CD4-positive, CD25-positive, alpha-beta regulatory T cell (primary cell): ENCODE measurements at regions not wholly inside any gene's neighbourhood (a gene's known extent, or its start where the extent isn't known, plus 50 kb on each side); places are given as distances from the start of the nearest gene placed in this dataset.
"Not testable (repeated sequence)": the region's sequence is repeated elsewhere in the genome, so short reads cannot be mapped to it uniquely, and the experiment has no call there.

Experiments used
- ATAC-seq, 2 donors: fragments of 150-1000 bp; cut with Tn5 transposase; one replicate each; pipeline ENCODE4 v1.10.0; 2021; ENCODE audit warnings: low read depth in 2 of 2, moderate number of reproducible peaks in 2 of 2, moderate library complexity in 1 of 2
- DNase-seq, 3 donors: peaks; one replicate each; pipeline versions ENCODE4 v3.0.0 to v3.0.0-alpha.2; 2012 to 2022; ENCODE audit warnings: mixed read lengths in 1 of 3
- H3K27ac ChIP-seq: one replicate; pipeline ENCODE4 v1.7.0; 2013; ENCODE audit warnings: mild to moderate bottlenecking, low read length; ENCODE audit not compliant: insufficient read depth, poor library complexity, severe bottlenecking
- H3K27me3 ChIP-seq: one replicate; pipeline ENCODE4 v1.7.0; 2013; ENCODE audit warnings: low read length; ENCODE audit not compliant: control insufficient read depth, insufficient read depth
- H3K36me3 ChIP-seq: one replicate; pipeline ENCODE4 v1.7.0; 2013; ENCODE audit warnings: mild to moderate bottlenecking, low read length, moderate library complexity; ENCODE audit not compliant: control insufficient read depth, insufficient read depth
- H3K4me1 ChIP-seq: 2 replicates; pipeline ENCODE4 v1.7.0; 2013; ENCODE audit warnings: mild to moderate bottlenecking, low read length; ENCODE audit not compliant: insufficient read depth, control insufficient read depth, poor library complexity, severe bottlenecking
- H3K4me3 ChIP-seq: one replicate; pipeline ENCODE4 v1.7.0; 2013; ENCODE audit warnings: low read depth, mild to moderate bottlenecking, low read length, moderate library complexity
- H3K9me3 ChIP-seq, 2 experiments: 1 replicate in 1 of 2; 2 replicates in 1 of 2; pipeline ENCODE4 v1.7.0; 2013; ENCODE audit warnings: low read length in 2 of 2, mild to moderate bottlenecking in 1 of 2, moderate library complexity in 1 of 2; ENCODE audit not compliant: control insufficient read depth in 2 of 2
- H3K27ac Mint-ChIP-seq, 3 donors: one replicate each; pipeline ENCODE4 v1.8.0; 2020 to 2022; ENCODE audit warnings: mild to moderate bottlenecking in 3 of 3, mixed read lengths in 3 of 3, moderate library complexity in 2 of 3
- H3K27me3 Mint-ChIP-seq: one replicate; pipeline ENCODE4 v1.8.0; 2022; ENCODE audit warnings: mild to moderate bottlenecking, mixed read lengths
- H3K36me3 Mint-ChIP-seq: one replicate; pipeline ENCODE4 v1.8.0; 2020; ENCODE audit warnings: mixed read lengths
- H3K4me1 Mint-ChIP-seq, 4 donors: one replicate each; pipeline ENCODE4 v1.8.0; 2020 to 2022; ENCODE audit warnings: mixed read lengths in 4 of 4, mild to moderate bottlenecking in 1 of 4
- H3K4me3 Mint-ChIP-seq, 4 donors: one replicate each; pipeline ENCODE4 v1.8.0; 2020 to 2022; ENCODE audit warnings: mild to moderate bottlenecking in 4 of 4, mixed read lengths in 4 of 4, moderate library complexity in 3 of 4
- H3K9me3 Mint-ChIP-seq, 7 donors: one replicate each; pipeline ENCODE4 v1.8.0; 2020 to 2022; ENCODE audit warnings: mixed read lengths in 7 of 7, mild to moderate bottlenecking in 3 of 7, moderate library complexity in 2 of 7

DNA sequence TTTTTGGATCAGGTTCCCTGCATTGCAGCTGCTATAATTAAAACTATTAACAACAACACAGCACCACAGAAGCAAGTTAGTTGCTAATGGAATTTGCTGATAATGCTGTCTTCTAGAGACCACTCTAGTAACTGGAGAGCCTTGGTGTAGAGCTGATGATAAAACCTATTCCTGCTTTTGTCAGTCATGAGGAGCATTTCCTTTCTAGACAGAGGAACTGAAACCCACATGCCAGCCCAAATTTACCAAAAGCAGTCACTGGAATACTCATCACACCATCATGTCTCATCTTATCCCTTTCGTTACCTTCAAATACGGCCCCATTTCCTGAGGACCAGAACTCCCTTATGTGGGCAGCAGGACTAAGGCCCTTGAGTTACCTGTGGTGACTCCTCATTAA lies 67.1 kb upstream of the AGAP9 start:
- not testable (repeated sequence) for H3K4me1 ChIP-seq, H3K4me3 ChIP-seq, H3K27me3 ChIP-seq, H3K36me3 ChIP-seq, H3K36me3 Mint-ChIP-seq, H3K27ac Mint-ChIP-seq, H3K4me1 Mint-ChIP-seq, H3K9me3 ChIP-seq, H3K27ac ChIP-seq, H3K9me3 Mint-ChIP-seq, DNase-seq, ATAC-seq, H3K4me3 Mint-ChIP-seq, H3K27me3 Mint-ChIP-seq

DNA sequence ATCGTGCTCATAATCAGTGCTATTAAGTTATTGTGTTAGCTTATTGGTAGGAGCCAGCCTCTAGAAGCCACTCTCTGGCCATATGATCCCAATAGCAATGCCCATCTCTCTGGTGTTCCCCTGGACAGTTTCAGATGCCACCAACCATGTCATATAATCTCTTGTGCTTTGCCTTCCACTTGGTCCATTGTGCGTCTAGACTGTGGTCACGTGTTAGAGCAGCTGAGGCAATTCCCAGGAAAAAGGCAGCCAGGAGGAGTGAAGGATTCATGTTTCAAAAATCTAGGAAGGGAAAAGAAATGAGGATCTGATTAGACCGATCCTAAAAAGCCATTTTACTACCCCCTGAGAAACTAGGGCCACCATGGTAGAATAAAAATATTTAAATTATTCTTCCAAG lies 58.6 kb upstream of the AGAP9 start:
- not testable (repeated sequence) for H3K9me3 Mint-ChIP-seq, H3K27me3 Mint-ChIP-seq, H3K4me1 Mint-ChIP-seq, H3K9me3 ChIP-seq, H3K27me3 ChIP-seq, ATAC-seq, DNase-seq, H3K27ac Mint-ChIP-seq, H3K27ac ChIP-seq, H3K36me3 ChIP-seq, H3K36me3 Mint-ChIP-seq, H3K4me1 ChIP-seq, H3K4me3 ChIP-seq, H3K4me3 Mint-ChIP-seq

GRCh38 chr10:47580063-47580462 lies 56.6 kb upstream of the AGAP9 start:
- not testable (repeated sequence) for H3K4me1 Mint-ChIP-seq, DNase-seq, H3K4me1 ChIP-seq, H3K36me3 ChIP-seq, H3K9me3 Mint-ChIP-seq, H3K4me3 ChIP-seq, H3K36me3 Mint-ChIP-seq, H3K4me3 Mint-ChIP-seq, H3K27ac Mint-ChIP-seq, H3K27me3 Mint-ChIP-seq, ATAC-seq, H3K27ac ChIP-seq, H3K27me3 ChIP-seq, H3K9me3 ChIP-seq

DNA sequence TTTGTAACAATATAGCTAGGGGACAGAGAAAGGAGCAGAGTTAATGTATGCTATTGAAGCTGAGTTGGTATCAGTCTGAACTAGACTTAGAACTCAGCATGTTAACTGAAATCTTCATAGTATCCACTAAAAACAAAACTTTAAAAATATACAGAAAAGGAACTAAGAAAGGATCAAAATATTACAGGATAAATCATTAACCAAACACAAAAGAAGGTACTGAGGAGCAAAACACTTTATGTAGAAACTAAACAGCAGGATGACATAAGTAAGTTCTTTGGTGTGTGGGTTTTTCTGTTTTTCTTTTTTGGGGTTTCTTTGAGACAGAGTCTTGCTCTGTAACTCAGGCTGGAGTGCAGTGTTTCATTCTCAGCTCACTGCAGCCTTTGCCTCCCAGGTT lies 55.1 kb upstream of the AGAP9 start:
- not testable (repeated sequence) for H3K9me3 ChIP-seq

More for the DNA sequence above, 55.1 kb upstream of the AGAP9 start:
- not testable (repeated sequence) for ATAC-seq, H3K36me3 ChIP-seq, H3K27ac Mint-ChIP-seq, H3K9me3 Mint-ChIP-seq, H3K4me3 ChIP-seq, DNase-seq, H3K4me3 Mint-ChIP-seq, H3K4me1 ChIP-seq, H3K27ac ChIP-seq, H3K27me3 ChIP-seq, H3K27me3 Mint-ChIP-seq, H3K36me3 Mint-ChIP-seq, H3K4me1 Mint-ChIP-seq
